ENCODE measurements at regions not wholly inside any gene's neighbourhood (a gene's known extent, or its start where the extent isn't known, plus 50 kb on each side); places are given as distances from the start of the nearest gene placed in this dataset.
A peak's percentile ranks its signal among the peaks of the same experiment; 100 is the strongest.

DNA sequence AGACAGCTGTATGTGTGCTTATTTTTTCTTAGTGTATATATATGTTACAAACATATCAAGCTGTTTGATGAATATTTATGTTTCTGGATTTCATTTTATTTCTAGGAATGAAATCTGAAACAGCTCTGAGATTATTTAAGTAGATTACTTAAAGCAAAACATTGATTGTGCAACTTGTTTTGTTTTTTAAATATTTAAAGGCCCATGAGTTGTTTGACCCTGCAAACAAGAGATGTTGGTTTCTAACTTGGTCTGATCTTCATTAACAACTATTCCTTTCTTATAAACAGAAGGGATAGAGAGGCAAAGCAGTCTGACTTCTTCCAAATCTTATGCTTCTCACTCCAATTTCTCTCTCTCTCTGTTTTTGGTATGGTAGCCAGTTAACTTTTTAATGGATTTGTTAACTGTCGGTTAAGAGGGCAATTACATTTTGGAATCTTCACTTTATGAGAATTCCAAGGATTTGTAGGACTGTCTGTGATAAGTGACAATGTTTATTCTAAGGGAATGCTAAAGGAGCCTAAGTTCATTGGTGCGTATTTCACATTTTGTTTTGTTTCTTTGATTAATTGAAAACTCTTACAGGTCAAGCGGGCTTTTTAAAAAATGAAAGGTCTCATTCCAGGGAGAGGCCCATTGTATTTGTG is 102.6 kb upstream of the HMGA2 start:
- ATAC-seq (ENCODE audit: insufficient read depth, low FRiP score) (no peak), DNase-seq (no peak)
- WGBS, 2 donors, result 83 to 94% methylated on average over 3 of the region's 3 CpGs
- Histone ChIP-seq H3K4me1 (ENCODE audit: control insufficient read depth in 5 of 5, insufficient read depth in 5 of 5, low read length in 5 of 5) (no peaks in the 10 kb centered on the region), H3K36me3 (ENCODE audit: control insufficient read depth in 4 of 4, insufficient read depth in 4 of 4, low read length in 4 of 4) (no peaks in the 10 kb centered on the region), H3K9ac (ENCODE audit: insufficient read depth in 1 of 2, low read length in 2 of 2) (no peak overlapping the region), H3K27ac (ENCODE audit: low read depth in 1 of 2, low read length in 1 of 2) (no peak overlapping the region), H3K27me3 (ENCODE audit: control insufficient read depth in 3 of 3, insufficient read depth in 3 of 3, low read length in 2 of 3) (peaks cover 0 to 8% (median 5%) of the 10 kb centered on the region in 3 donors), H3K4me3 (no peak overlapping the region), H3K9me3 (ENCODE audit: control insufficient read depth in 4 of 4, insufficient read depth in 3 of 4, low read length in 3 of 4) (no peaks in the 10 kb centered on the region)
- TF ChIP-seq, protein P1, sequence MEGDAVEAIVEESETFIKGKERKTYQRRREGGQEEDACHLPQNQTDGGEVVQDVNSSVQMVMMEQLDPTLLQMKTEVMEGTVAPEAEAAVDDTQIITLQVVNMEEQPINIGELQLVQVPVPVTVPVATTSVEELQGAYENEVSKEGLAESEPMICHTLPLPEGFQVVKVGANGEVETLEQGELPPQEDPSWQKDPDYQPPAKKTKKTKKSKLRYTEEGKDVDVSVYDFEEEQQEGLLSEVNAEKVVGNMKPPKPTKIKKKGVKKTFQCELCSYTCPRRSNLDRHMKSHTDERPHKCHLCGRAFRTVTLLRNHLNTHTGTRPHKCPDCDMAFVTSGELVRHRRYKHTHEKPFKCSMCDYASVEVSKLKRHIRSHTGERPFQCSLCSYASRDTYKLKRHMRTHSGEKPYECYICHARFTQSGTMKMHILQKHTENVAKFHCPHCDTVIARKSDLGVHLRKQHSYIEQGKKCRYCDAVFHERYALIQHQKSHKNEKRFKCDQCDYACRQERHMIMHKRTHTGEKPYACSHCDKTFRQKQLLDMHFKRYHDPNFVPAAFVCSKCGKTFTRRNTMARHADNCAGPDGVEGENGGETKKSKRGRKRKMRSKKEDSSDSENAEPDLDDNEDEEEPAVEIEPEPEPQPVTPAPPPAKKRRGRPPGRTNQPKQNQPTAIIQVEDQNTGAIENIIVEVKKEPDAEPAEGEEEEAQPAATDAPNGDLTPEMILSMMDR (IDR thresholded peaks at IDR 0.05; ENCODE audit: control extremely low read depth, extremely low read depth), result no peak

DNA sequence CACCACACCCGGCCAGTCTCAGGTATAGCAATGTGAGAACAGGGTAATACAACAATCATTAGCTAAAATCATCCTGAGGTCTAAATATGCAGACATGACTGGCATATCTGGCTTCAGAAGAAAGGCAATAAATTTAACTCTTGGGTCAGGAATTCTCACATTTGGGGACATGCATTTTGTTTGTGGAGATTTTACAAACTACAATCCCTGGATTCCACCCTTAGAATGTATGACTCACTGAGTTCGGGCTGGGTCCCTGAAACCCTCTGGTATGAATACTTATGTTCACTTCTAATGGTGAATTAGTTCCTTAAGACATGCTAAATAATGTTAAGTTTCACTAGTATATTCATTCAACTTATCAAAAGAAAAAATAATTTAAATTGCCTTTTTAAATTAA is 98.9 kb upstream of the HMGA2 start:
- Histone ChIP-seq H3K27ac (ENCODE audit: low read depth in 1 of 2, low read length in 1 of 2) (no peak overlapping the region), H3K9ac (ENCODE audit: insufficient read depth in 1 of 2, low read length in 2 of 2) (no peak overlapping the region), H3K36me3 (ENCODE audit: control insufficient read depth in 4 of 4, insufficient read depth in 4 of 4, low read length in 4 of 4) (no peaks in the 10 kb centered on the region), H3K4me1 (ENCODE audit: control insufficient read depth in 5 of 5, insufficient read depth in 5 of 5, low read length in 5 of 5) (peaks cover 0 to 12% (median 3%) of the 10 kb centered on the region in 5 donors), H3K4me3 (no peak overlapping the region), H3K9me3 (ENCODE audit: control insufficient read depth in 4 of 4, insufficient read depth in 3 of 4, low read length in 3 of 4) (peaks cover 0 to 2% (median 0%) of the 10 kb centered on the region in 4 donors), H3K27me3 (ENCODE audit: control insufficient read depth in 3 of 3, insufficient read depth in 3 of 3, low read length in 2 of 3) (peaks cover 0 to 40% (median 35%) of the 10 kb centered on the region in 3 donors)
- WGBS, 2 donors, result 97% methylated on average over 2 of the region's 2 CpGs
- no peak for DNase-seq
- no peak for ATAC-seq (ENCODE audit: insufficient read depth, low FRiP score)
- TF ChIP-seq, protein P1 (IDR thresholded peaks at IDR 0.05; ENCODE audit: control extremely low read depth, extremely low read depth), result no peak

DNA sequence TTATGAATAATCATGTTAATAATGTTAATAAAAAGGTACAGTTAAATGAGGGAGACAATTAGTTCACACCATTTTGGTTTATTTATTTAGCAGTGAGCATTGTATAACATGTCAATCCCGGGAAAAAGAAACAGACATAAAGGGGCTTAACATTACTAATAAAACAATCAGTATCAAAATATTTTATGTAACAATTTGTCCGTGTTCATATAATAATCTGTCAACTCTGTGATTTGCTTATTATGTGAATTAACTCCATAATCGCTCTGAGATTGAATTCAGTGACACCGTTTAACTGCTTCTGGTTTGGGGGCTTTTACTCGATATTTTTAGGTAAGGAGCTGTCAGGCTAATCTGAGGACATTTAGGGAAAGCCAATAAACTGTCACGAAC is 95.8 kb upstream of the HMGA2 start:
- Histone ChIP-seq H3K36me3 (ENCODE audit: control insufficient read depth in 4 of 4, insufficient read depth in 4 of 4, low read length in 4 of 4) (no peaks in the 10 kb centered on the region), H3K4me1 (ENCODE audit: control insufficient read depth in 5 of 5, insufficient read depth in 5 of 5, low read length in 5 of 5) (peaks cover 0 to 12% (median 3%) of the 10 kb centered on the region in 5 donors), H3K9ac (ENCODE audit: insufficient read depth in 1 of 2, low read length in 2 of 2) (no peak overlapping the region), H3K27ac (ENCODE audit: low read depth in 1 of 2, low read length in 1 of 2) (no peak overlapping the region), H3K9me3 (ENCODE audit: control insufficient read depth in 4 of 4, insufficient read depth in 3 of 4, low read length in 3 of 4) (peaks cover 0 to 2% (median 0%) of the 10 kb centered on the region in 4 donors), H3K27me3 (ENCODE audit: control insufficient read depth in 3 of 3, insufficient read depth in 3 of 3, low read length in 2 of 3) (peaks cover 0 to 52% (median 45%) of the 10 kb centered on the region in 3 donors), H3K4me3 (no peak overlapping the region)
- ATAC-seq (ENCODE audit: insufficient read depth, low FRiP score), result no peak
- DNase-seq, result peak in 1 of 3 donors; percentile 35
- 9 to 17% methylated on average over 6 of the region's 6 CpGs for WGBS, 2 donors
- TF ChIP-seq, protein P1 (IDR thresholded peaks at IDR 0.05; ENCODE audit: control extremely low read depth, extremely low read depth), result no peak
